K562 (cell line): ENCODE measurements at regions not wholly inside any gene's neighbourhood (a gene's known extent, or its start where the extent isn't known, plus 50 kb on each side); places are given as distances from the start of the nearest gene placed in this dataset.

ENCODE experiments used
- ATAC-seq: fragments of 200-7000 bp; cut with Tn5 transposase; 3 replicates; pipeline ENCODE4 v1.9.1; 2020; ENCODE audit warnings: moderate library complexity
- BruUV-seq: library from RNA; stranded (reverse); fragments of 400-500 nt; replicated peaks from 2 replicates; lab custom pipeline; 2021; lab: Mats Ljungman, UMichigan
- CTCF ChIA-PET: fragments of 300-600 bp; formaldehyde crosslinking; extraction: SDS; loops from one replicate; lab custom pipeline; 2021; ENCODE audit warnings: low intra/inter-chr PET ratio; lab: Yijun Ruan, JAX
- POLR2A ChIA-PET: fragments of 300-600, 350-650 bp; sonication (Branson Sonifier 250); formaldehyde crosslinking; extraction: SDS; loops from one replicate; lab custom pipeline; 2021; ENCODE audit warnings: antibody characterized with exemption, inconsistent platforms; lab: Yijun Ruan, JAX
- DNase-seq, 4 experiments: peaks; one replicate each; pipeline versions ENCODE4 v3.0.0 to v3.0.0-alpha.2; 2011 to 2018; ENCODE audit warnings: low spot score in 3 of 4, mixed read lengths in 3 of 4; ENCODE audit errors: extremely low read depth in 1 of 4
- FAIRE-seq: peaks from 2 replicates; lab custom pipeline; 2011; peaks lifted over from hg19 to GRCh38; lab: Jason Lieb, UNC
- H2AFZ ChIP-seq: 2 replicates; pipeline ENCODE4 v1.6.0; 2011; ENCODE audit warnings: low read depth, low read length, control low read depth, inconsistent platforms
- H3K27ac ChIP-seq: fragments of 200-600 bp; 3 replicates; pipeline ENCODE4 v1.8.0; 2011; ENCODE audit warnings: low read depth, mild to moderate bottlenecking, control low read depth, inconsistent platforms, low read length, moderate library complexity, mixed read lengths; ENCODE audit errors: extremely low read depth
- H3K27me3 ChIP-seq, 2 experiments: fragments of 300-600 bp in 1 of 2; 2 replicates in 1 of 2; 3 replicates in 1 of 2; pipeline versions ENCODE4 v1.6.0 to v1.8.0; 2011; ENCODE audit warnings: inconsistent platforms in 2 of 2, low read length in 2 of 2, mild to moderate bottlenecking in 1 of 2, mixed read lengths in 1 of 2, moderate library complexity in 1 of 2; ENCODE audit not compliant: control insufficient read depth in 2 of 2, insufficient read depth in 2 of 2
- H3K36me3 ChIP-seq: fragments of 300-600 bp; 3 replicates; pipeline ENCODE4 v1.8.0; 2011; ENCODE audit warnings: mild to moderate bottlenecking, low read length, inconsistent platforms; ENCODE audit not compliant: control insufficient read depth, insufficient read depth
- H3K4me1 ChIP-seq, 2 experiments: fragments of 200-600 bp in 1 of 2; replicated peaks in 1 of 2; 2 replicates in 1 of 2; 3 replicates in 1 of 2; pipeline versions ENCODE4 v1.5.1 to v1.8.0; 2011; ENCODE audit warnings: inconsistent platforms in 2 of 2, low read length in 2 of 2, mild to moderate bottlenecking in 1 of 2, mixed read lengths in 1 of 2, moderate library complexity in 1 of 2; ENCODE audit not compliant: control insufficient read depth in 2 of 2, insufficient read depth in 2 of 2
- H3K4me2 ChIP-seq: 2 replicates; pipeline ENCODE4 v1.6.1; 2011; ENCODE audit warnings: low read length, control low read depth, inconsistent platforms, mixed read lengths; ENCODE audit not compliant: insufficient read depth
- H3K4me3 ChIP-seq: fragments of 200-600 bp; sonication (generic), shearing (Covaris generic); 2 replicates; pipeline ENCODE4 v1.5.1; 2016; ENCODE audit warnings: control low read depth, inconsistent platforms
- H3K79me2 ChIP-seq: fragments of 200-600 bp; 3 replicates; pipeline ENCODE4 v1.8.0; 2011; ENCODE audit warnings: low read length, inconsistent platforms; ENCODE audit not compliant: control insufficient read depth, insufficient read depth
- H3K9ac ChIP-seq, 2 experiments: 2 replicates each; pipeline versions ENCODE4 v1.6.0 to v1.6.1; 2011; ENCODE audit warnings: low read depth in 2 of 2, low read length in 2 of 2, control low read depth in 1 of 2, inconsistent platforms in 1 of 2, mild to moderate bottlenecking in 1 of 2, mixed read lengths in 1 of 2; ENCODE audit not compliant: insufficient read depth in 1 of 2
- H3K9me1 ChIP-seq: one replicate; pipeline ENCODE4 v1.6.0; 2011; ENCODE audit warnings: inconsistent platforms, mild to moderate bottlenecking, low read length, moderate library complexity; ENCODE audit not compliant: control insufficient read depth, insufficient read depth
- H3K9me3 ChIP-seq: replicated peaks from 2 replicates; pipeline ENCODE4 v1.5.1; 2011; ENCODE audit warnings: low read depth, low read length, inconsistent platforms; ENCODE audit not compliant: control insufficient read depth, insufficient read depth
- H4K20me1 ChIP-seq: replicated peaks from 2 replicates; pipeline ENCODE4 v1.6.1; 2011; ENCODE audit warnings: low read length, inconsistent platforms, mixed read lengths; ENCODE audit not compliant: control insufficient read depth, insufficient read depth
- CBX2 ChIP-seq: fragments of 200-600 bp; sonication (generic); IDR thresholded peaks from one replicate; pipeline ENCODE4 v1.6.1; 2012; ENCODE audit warnings: mild to moderate bottlenecking, low read length, inconsistent platforms; ENCODE audit not compliant: insufficient read depth, poor library complexity, severe bottlenecking
- FOXA3 ChIP-seq, 2 experiments: fragments of 450-650 bp in 1 of 2; sonication (generic) in 1 of 2; formaldehyde crosslinking; IDR thresholded peaks in 1 of 2; conservative IDR thresholded peaks in 1 of 2; 2 replicates each; pipeline versions ENCODE4 v1.4.0 to v1.8.0; 2020 to 2022; ENCODE audit warnings: mild to moderate bottlenecking in 2 of 2, missing genetic modification reagents in 1 of 2
- HEY1 ChIP-seq: fragments of 250-450 bp; sonication (Bioruptor Pico); IDR thresholded peaks from 2 replicates; pipeline ENCODE4 v1.5.0; 2020; ENCODE audit warnings: mild to moderate bottlenecking, moderate library complexity, borderline replicate concordance
- IRF1 ChIP-seq: sonication (generic); formaldehyde crosslinking; IDR thresholded peaks from 2 replicates; pipeline ENCODE4 v1.8.0; 2022; ENCODE audit warnings: missing genetic modification reagents, mild to moderate bottlenecking, borderline replicate concordance
- KLF16 ChIP-seq: IDR thresholded peaks from 2 replicates; pipeline ENCODE4 v1.6.1; 2016; ENCODE audit warnings: antibody characterized with exemption
- MBD2 ChIP-seq: sonication (generic); IDR thresholded peaks from 2 replicates; pipeline ENCODE4 v1.6.1; 2016; ENCODE audit warnings: low read depth, borderline replicate concordance
- PHF20 ChIP-seq: fragments of 450-650 bp; IDR thresholded peaks from 2 replicates; pipeline ENCODE4 v1.6.1; 2018; ENCODE audit not compliant: partially characterized antibody
- RBM25 ChIP-seq: fragments of 200-400 bp; formaldehyde crosslinking; IDR thresholded peaks from 2 replicates; pipeline ENCODE4 v1.6.1; 2018; ENCODE audit warnings: low read length, low read depth, moderate library complexity; ENCODE audit not compliant: severe bottlenecking
- TAF7 ChIP-seq: fragments of 450-650 bp; IDR thresholded peaks from 2 replicates; pipeline ENCODE4 v1.6.1; 2016; ENCODE audit warnings: missing genetic modification characterization, missing compliant biosample characterization
- ZNF146 ChIP-seq: IDR thresholded peaks from one replicate; pipeline ENCODE4 v1.6.1; 2018; ENCODE audit warnings: missing compliant biosample characterization; ENCODE audit not compliant: unreplicated experiment
- ZNF512 ChIP-seq: IDR thresholded peaks from 2 replicates; pipeline ENCODE4 v1.6.1; 2016; ENCODE audit warnings: missing genetic modification characterization, missing compliant biosample characterization
- ZNF655 ChIP-seq: fragments of 250-450 bp; sonication (Bioruptor Pico); IDR thresholded peaks from 2 replicates; pipeline ENCODE4 v1.5.0; 2021
- WGBS: fragments of 100-300 bp; shearing (Covaris generic); methylation state at CpG from one replicate; pipeline ENCODE4 v1.1.6; 2016; ENCODE audit warnings: low coverage, mixed read lengths; ENCODE audit not compliant: insufficient coverage; ENCODE audit errors: missing lambda C conversion rate; 5-methylcytosine and 5-hydroxymethylcytosine counted together
- in situ Hi-C: fragments of 300-500 bp; cut with MboI; formaldehyde crosslinking; loops from 4 replicates; pipeline ENCODE4 v1.15.0; 2018; ENCODE audit warnings: inconsistent platforms, mixed read lengths
- intact Hi-C: fragments of 100-400 bp; cut with micrococcal nuclease; formaldehyde crosslinking; loops from 2 replicates; pipeline ENCODE4 v1.14.2; 2022

GRCh38 chr11:91755951-91756707 is 468.5 kb upstream of the FAT3 start:
- no peaks in the 10 kb centered on the region for H3K9me3 ChIP-seq
- H3K27ac ChIP-seq, result no peak overlapping the region
- intact Hi-C loops, result no loop called here
- no peaks in the 10 kb centered on the region for H3K4me1 ChIP-seq
- 5% methylated on average over 2 of the region's 2 CpGs for WGBS
- POLR2A ChIA-PET, result no interaction called here
- H2AFZ ChIP-seq, result no peak overlapping the region
- CTCF ChIA-PET, result no interaction called here
- no peak overlapping the region for H3K9ac ChIP-seq
- no peaks in the 10 kb centered on the region for H3K36me3 ChIP-seq
- H3K79me2 ChIP-seq, result no peaks in the 10 kb centered on the region
- FAIRE-seq (no peak), ATAC-seq (no peak), DNase-seq (no peak)
- H3K4me3 ChIP-seq, result no peak overlapping the region
- H3K4me2 ChIP-seq, result no peak overlapping the region
- TF ChIP-seq RBM25 (peak; percentile 62), MBD2 (no peak), ZNF146 (CRISPR knock-in tag) (peak; percentile 96)
- no peaks in the 10 kb centered on the region for H3K27me3 ChIP-seq
- no TSS peak for BruUV-seq
- in situ Hi-C loops, result no loop called here
- H3K9me1 ChIP-seq, result no peaks in the 10 kb centered on the region
- H4K20me1 ChIP-seq, result no peaks in the 10 kb centered on the region

- intact Hi-C loops, result no loop called here
- FAIRE-seq (no peak), DNase-seq (no peak), ATAC-seq (no peak)
- no peak overlapping the region for H3K9ac ChIP-seq
- CTCF ChIA-PET, result no interaction called here
- in situ Hi-C loops, result no loop called here
- H3K27ac ChIP-seq, result no peak overlapping the region
- no peaks in the 10 kb centered on the region for H3K9me1 ChIP-seq
- no peaks in the 10 kb centered on the region for H3K9me3 ChIP-seq
- no peak overlapping the region for H2AFZ ChIP-seq
- no TSS peak for BruUV-seq
- POLR2A ChIA-PET, result no interaction called here
- no peak overlapping the region for H3K4me2 ChIP-seq
- H3K4me3 ChIP-seq, result no peak overlapping the region
- no peaks in the 10 kb centered on the region for H3K4me1 ChIP-seq
- H4K20me1 ChIP-seq, result no peaks in the 10 kb centered on the region
- H3K36me3 ChIP-seq, result no peaks in the 10 kb centered on the region
- no peaks in the 10 kb centered on the region for H3K27me3 ChIP-seq
- H3K79me2 ChIP-seq, result no peaks in the 10 kb centered on the region
- TF ChIP-seq IRF1, result no peak
- TF ChIP-seq HEY1, result no peak
- TF ChIP-seq PHF20, result no peak
- TF ChIP-seq ZNF655 (CRISPR knock-in tag), result no peak
- TF ChIP-seq KLF16, result no peak
- TF ChIP-seq ZNF512 (tag), result no peak
- no peak for TF ChIP-seq FOXA3 (CRISPR knock-in tag; conservative IDR thresholded peaks at IDR 0.05 in 1 of 2, IDR thresholded peaks at IDR 0.05 in 1 of 2)
- TF ChIP-seq TAF7 (tag), result no peak
- TF ChIP-seq CBX2, result no peak
Observed at GRCh38 chr11:91755526-91755925, 469.1 kb upstream of the FAT3 start.
